ENCODE measurements at regions not wholly inside any gene's neighbourhood (a gene's known extent, or its start where the extent isn't known, plus 50 kb on each side); places are given as distances from the start of the nearest gene placed in this dataset.

DNA sequence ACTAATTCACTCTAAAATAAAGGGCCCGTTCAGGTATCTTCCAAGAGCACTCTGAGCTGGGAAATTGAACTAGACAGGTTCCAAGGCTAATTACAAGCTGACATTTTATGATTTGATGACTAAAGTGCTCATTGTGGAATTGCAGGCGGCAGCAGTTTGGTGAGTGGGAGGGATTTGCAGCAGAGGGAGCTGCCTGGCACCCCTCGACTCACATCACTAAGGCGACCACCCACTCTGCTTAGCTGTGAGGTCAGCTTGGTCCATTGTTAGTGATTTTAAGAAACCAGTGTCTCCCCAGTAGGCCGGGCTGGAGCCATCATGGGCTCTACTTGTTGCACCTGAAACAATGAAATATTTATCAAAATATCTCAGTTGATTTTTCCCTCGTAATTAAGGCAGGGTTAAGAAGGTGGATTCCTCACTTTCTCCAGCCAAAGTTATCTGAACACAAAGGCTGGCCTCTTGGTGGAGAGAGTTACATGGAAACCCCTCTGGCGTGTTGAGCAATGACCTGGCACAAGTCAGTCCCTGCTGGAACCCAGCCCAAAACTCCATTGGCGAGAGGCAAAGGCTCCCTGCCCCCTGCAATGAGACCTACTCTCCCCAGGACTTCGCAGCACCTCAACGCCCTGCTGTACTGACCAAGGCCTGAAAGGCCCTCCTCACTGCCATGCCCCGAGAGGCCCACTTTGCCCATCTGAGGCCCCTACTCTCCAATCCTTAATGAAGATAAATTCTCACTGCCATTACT is 65.0 kb upstream of the ATP2B2 start:
- no peak overlapping the region for H3K27ac Mint-ChIP-seq
- Histone ChIP-seq H3K27me3 (ENCODE audit: control insufficient read depth, insufficient read depth, low read length, poor library complexity, severe bottlenecking) (no peaks in the 10 kb centered on the region), H3K27ac (ENCODE audit: low read depth, low read length) (no peak overlapping the region), H3K4me3 (ENCODE audit: low read length) (no peak overlapping the region), H3K4me1 (ENCODE audit: control insufficient read depth, insufficient read depth, low read length) (no peaks in the 10 kb centered on the region), H3K9me3 (ENCODE audit: control insufficient read depth, low read length) (no peaks in the 10 kb centered on the region), H3K36me3 (ENCODE audit: control insufficient read depth, insufficient read depth, low read length) (no peaks in the 10 kb centered on the region), H3K9ac (ENCODE audit: extremely low read depth, low read length, poor library complexity, severe bottlenecking) (no peak overlapping the region)
- H3K9me3 Mint-ChIP-seq, result no peaks in the 10 kb centered on the region
- H3K4me1 Mint-ChIP-seq, result no peaks in the 10 kb centered on the region
- DNase-seq, result no peak
- no peak overlapping the region for H3K4me3 Mint-ChIP-seq
- H3K27me3 Mint-ChIP-seq (ENCODE audit: insufficient read depth), result peaks cover 11% of the 10 kb centered on the region
- TF ChIP-seq CTCF (conservative IDR thresholded peaks at IDR 0.05), result no peak
- 84 to 92% methylated on average over 4 to 11 of the region's 11 CpGs for WGBS, 2 experiments (ENCODE audit: insufficient coverage in 1 of 2, insufficient read length in 1 of 2)
- H3K36me3 Mint-ChIP-seq (ENCODE audit: low read depth), result no peaks in the 10 kb centered on the region

DNA sequence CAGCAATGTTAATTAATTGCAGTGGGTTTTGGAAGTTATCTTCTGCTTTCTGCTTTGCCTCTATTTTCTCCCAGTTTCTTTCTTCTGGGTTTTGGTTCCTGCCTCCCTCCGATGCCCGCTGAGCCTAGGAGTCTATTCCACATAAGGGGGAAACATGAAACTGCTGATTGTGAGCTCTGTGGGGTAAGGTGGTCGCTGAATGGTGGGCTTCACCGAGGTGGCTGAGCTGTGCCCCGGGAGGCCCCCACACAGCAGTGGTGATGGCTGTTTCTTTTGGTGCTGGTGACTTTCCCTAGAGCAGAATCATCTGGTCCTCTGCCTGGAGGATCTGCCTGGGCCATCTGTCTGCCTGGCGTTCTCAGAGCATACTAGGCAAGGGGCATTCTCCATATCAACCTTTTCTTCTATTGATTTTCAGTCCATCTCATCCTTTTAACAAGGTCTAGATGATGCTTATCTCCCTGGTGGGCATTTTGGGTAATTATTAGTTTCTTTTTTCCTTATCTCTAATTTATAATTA is 68.8 kb upstream of the ATP2B2 start:
- H3K4me1 Mint-ChIP-seq, result no peaks in the 10 kb centered on the region
- DNase-seq, result no peak
- Histone ChIP-seq H3K9me3 (ENCODE audit: control insufficient read depth, low read length) (no peaks in the 10 kb centered on the region), H3K4me1 (ENCODE audit: control insufficient read depth, insufficient read depth, low read length) (no peaks in the 10 kb centered on the region), H3K27ac (ENCODE audit: low read depth, low read length) (no peak overlapping the region), H3K9ac (ENCODE audit: extremely low read depth, low read length, poor library complexity, severe bottlenecking) (no peak overlapping the region), H3K27me3 (ENCODE audit: control insufficient read depth, insufficient read depth, low read length, poor library complexity, severe bottlenecking) (no peaks in the 10 kb centered on the region), H3K4me3 (ENCODE audit: low read length) (no peak overlapping the region), H3K36me3 (ENCODE audit: control insufficient read depth, insufficient read depth, low read length) (no peaks in the 10 kb centered on the region)
- H3K27me3 Mint-ChIP-seq (ENCODE audit: insufficient read depth), result peaks cover 2% of the 10 kb centered on the region
- no peak overlapping the region for H3K27ac Mint-ChIP-seq
- 83 to 100% methylated on average over 1 to 6 of the region's 6 CpGs for WGBS, 2 experiments (ENCODE audit: insufficient coverage in 1 of 2, insufficient read length in 1 of 2)
- H3K9me3 Mint-ChIP-seq, result no peaks in the 10 kb centered on the region
- TF ChIP-seq CTCF (conservative IDR thresholded peaks at IDR 0.05), result no peak
- no peak overlapping the region for H3K4me3 Mint-ChIP-seq
- H3K36me3 Mint-ChIP-seq (ENCODE audit: low read depth), result no peaks in the 10 kb centered on the region

- H3K9me3 ChIP-seq (ENCODE audit: control insufficient read depth, low read length), result no peaks in the 10 kb centered on the region
- no peaks in the 10 kb centered on the region for H3K4me1 Mint-ChIP-seq
- no peaks in the 10 kb centered on the region for H3K36me3 ChIP-seq (ENCODE audit: control insufficient read depth, insufficient read depth, low read length)
- no peaks in the 10 kb centered on the region for H3K27me3 ChIP-seq (ENCODE audit: control insufficient read depth, insufficient read depth, low read length, poor library complexity, severe bottlenecking)
- H3K36me3 Mint-ChIP-seq (ENCODE audit: low read depth), result no peaks in the 10 kb centered on the region
- no peak overlapping the region for H3K4me3 ChIP-seq (ENCODE audit: low read length)
- H3K27ac ChIP-seq (ENCODE audit: low read depth, low read length), result no peak overlapping the region
- H3K4me1 ChIP-seq (ENCODE audit: control insufficient read depth, insufficient read depth, low read length), result no peaks in the 10 kb centered on the region
- no peaks in the 10 kb centered on the region for H3K9me3 Mint-ChIP-seq
- H3K9ac ChIP-seq (ENCODE audit: extremely low read depth, low read length, poor library complexity, severe bottlenecking), result no peak overlapping the region
- H3K4me3 Mint-ChIP-seq, result no peak overlapping the region
- TF ChIP-seq CTCF (conservative IDR thresholded peaks at IDR 0.05), result no peak
- H3K27me3 Mint-ChIP-seq (ENCODE audit: insufficient read depth), result peaks cover 2% of the 10 kb centered on the region
- no peak for DNase-seq
- H3K27ac Mint-ChIP-seq, result no peak overlapping the region
- WGBS, 2 experiments (ENCODE audit: insufficient coverage in 1 of 2, insufficient read length in 1 of 2), result 92 to 93% methylated on average over 5 of the region's 5 CpGs
These were observed 70.3 kb upstream of the ATP2B2 start for GRCh38 chr3:10575601-10576160.
